Spleen (tissue), 11 donors: ENCODE measurements at regions not wholly inside any gene's neighbourhood (a gene's known extent, or its start where the extent isn't known, plus 50 kb on each side); places are given as distances from the start of the nearest gene placed in this dataset.

Experiments used
- DNase-seq: peaks from one replicate; pipeline ENCODE4 v3.0.0-alpha.2; 2020
- H3K27ac ChIP-seq, 8 donors: fragments of 200-600 bp; sonication (generic) in 7 of 8; 1 replicate in 4 of 8; 2 replicates in 4 of 8; pipeline versions ENCODE4 v1.5.0 to v1.8.0; 2016 to 2021; ENCODE audit warnings: inconsistent platforms in 4 of 8, mild to moderate bottlenecking in 4 of 8, moderate library complexity in 1 of 8
- H3K27me3 ChIP-seq, 7 donors: fragments of 200-600 bp; sonication (generic) in 6 of 7; replicated peaks in 1 of 7; 1 replicate in 4 of 7; 2 replicates in 3 of 7; pipeline versions ENCODE4 v1.5.0 to v1.8.0; 2016 to 2021; ENCODE audit warnings: inconsistent platforms in 3 of 7, mild to moderate bottlenecking in 1 of 7
- H3K36me3 ChIP-seq, 6 donors: fragments of 200-600 bp; sonication (generic) in 5 of 6; 1 replicate in 4 of 6; 2 replicates in 2 of 6; pipeline versions ENCODE4 v1.5.0 to v1.8.0; 2016 to 2021; ENCODE audit warnings: inconsistent platforms in 2 of 6
- H3K4me1 ChIP-seq, 6 donors: fragments of 200-600 bp; sonication (generic) in 5 of 6; 1 replicate in 3 of 6; 2 replicates in 3 of 6; pipeline versions ENCODE4 v1.5.0 to v1.8.0; 2016 to 2021; ENCODE audit warnings: inconsistent platforms in 3 of 6
- H3K4me3 ChIP-seq, 8 donors: fragments of 200-600 bp; sonication (generic) in 7 of 8; 1 replicate in 4 of 8; 2 replicates in 4 of 8; pipeline versions ENCODE4 v1.5.0 to v1.8.0; 2016 to 2021; ENCODE audit warnings: inconsistent platforms in 4 of 8, mild to moderate bottlenecking in 4 of 8, moderate library complexity in 2 of 8
- H3K9me3 ChIP-seq, 8 donors: fragments of 200-600 bp; sonication (generic) in 7 of 8; 1 replicate in 4 of 8; 2 replicates in 4 of 8; pipeline versions ENCODE4 v1.5.0 to v1.8.0; 2016 to 2021; ENCODE audit warnings: inconsistent platforms in 4 of 8
- POLR2A ChIP-seq, 3 donors: fragments of 450-650 bp; IDR thresholded peaks; one replicate each; pipeline ENCODE4 v1.5.1; 2017; ENCODE audit warnings: antibody characterized with exemption in 3 of 3, mild to moderate bottlenecking in 1 of 3
- POLR2AphosphoS5 ChIP-seq, 3 donors: sonication (generic); formaldehyde crosslinking; IDR thresholded peaks; one replicate each; pipeline ENCODE4 v1.5.1; 2017; ENCODE audit warnings: antibody characterized with exemption in 3 of 3
- WGBS, 5 donors: extraction: QIAGEN DNeasy Blood & Tissue Kit in 3 of 5; methylation state at CpG; one replicate each; pipeline versions ENCODE4 v1.1.5 to v1.1.7; 2013 to 2018; 5-methylcytosine and 5-hydroxymethylcytosine counted together
- intact Hi-C: fragments of 100-400 bp; cut with DNase I; formaldehyde crosslinking; loops from one replicate; pipeline ENCODE4 v1.15.0; 2023; ENCODE audit warnings: low total_unique reads
- TF ChIP-seq, protein P1 (sequence below), 11 experiments: fragments of 200-600 bp in 7 of 11; fragments of 450-650 bp in 4 of 11; sonication (generic) in 4 of 11; IDR thresholded peaks in 8 of 11; conservative IDR thresholded peaks in 3 of 11; 1 replicate in 7 of 11; 2 replicates in 4 of 11; pipeline versions ENCODE4 v1.4.0 to v1.8.0; 2016 to 2021; ENCODE audit warnings: antibody characterized with exemption in 11 of 11, inconsistent platforms in 4 of 11, mild to moderate bottlenecking in 1 of 11
- donor health status: healthy with polysubstance abuse.
- donor health status: DM: no; HTN: no; CAD: no; lungs with moderate emphysema.
- donor health status: DM: no; HTN: no; CAD: no.
- donor health status: Bipolar disorder and iron deficiency.
- donor health status: healthy.
- donor health status: DM: no; HTN: no; CAD: no.
- donor health status: DM: yes; HTN: yes; CAD: no.

DNA sequence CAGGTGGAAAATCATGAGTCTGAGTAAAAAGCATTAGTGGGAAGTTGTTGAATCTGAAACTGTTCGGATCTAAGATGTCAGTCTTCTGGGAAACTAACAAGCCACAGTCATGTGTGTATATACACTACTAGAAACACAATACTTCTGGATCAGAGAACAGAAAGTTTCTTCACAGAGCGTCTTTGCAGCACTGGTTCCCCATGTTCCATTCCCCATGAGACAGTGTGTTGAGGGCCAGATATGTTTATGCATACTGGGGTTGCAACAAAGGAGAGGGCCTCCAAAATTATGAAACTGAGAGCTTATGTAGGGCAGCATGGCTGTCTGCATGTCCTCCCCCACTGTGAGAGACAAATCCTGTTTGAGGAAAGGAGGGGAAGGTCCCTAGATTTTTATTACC, 295.0 kb upstream of the NAV3 start:
- no peak overlapping the region for H3K27ac ChIP-seq
- TF ChIP-seq POLR2AphosphoS5 (IDR thresholded peaks at IDR 0.05) (no peak), POLR2A (IDR thresholded peaks at IDR 0.05) (no peak)
- TF ChIP-seq, protein P1, sequence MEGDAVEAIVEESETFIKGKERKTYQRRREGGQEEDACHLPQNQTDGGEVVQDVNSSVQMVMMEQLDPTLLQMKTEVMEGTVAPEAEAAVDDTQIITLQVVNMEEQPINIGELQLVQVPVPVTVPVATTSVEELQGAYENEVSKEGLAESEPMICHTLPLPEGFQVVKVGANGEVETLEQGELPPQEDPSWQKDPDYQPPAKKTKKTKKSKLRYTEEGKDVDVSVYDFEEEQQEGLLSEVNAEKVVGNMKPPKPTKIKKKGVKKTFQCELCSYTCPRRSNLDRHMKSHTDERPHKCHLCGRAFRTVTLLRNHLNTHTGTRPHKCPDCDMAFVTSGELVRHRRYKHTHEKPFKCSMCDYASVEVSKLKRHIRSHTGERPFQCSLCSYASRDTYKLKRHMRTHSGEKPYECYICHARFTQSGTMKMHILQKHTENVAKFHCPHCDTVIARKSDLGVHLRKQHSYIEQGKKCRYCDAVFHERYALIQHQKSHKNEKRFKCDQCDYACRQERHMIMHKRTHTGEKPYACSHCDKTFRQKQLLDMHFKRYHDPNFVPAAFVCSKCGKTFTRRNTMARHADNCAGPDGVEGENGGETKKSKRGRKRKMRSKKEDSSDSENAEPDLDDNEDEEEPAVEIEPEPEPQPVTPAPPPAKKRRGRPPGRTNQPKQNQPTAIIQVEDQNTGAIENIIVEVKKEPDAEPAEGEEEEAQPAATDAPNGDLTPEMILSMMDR (IDR thresholded peaks at IDR 0.05 in 8 of 11, conservative IDR thresholded peaks at IDR 0.05 in 3 of 11) = no peak
- WGBS, 5 donors = 81 to 91% (median 86%) methylated on average over 2 of the region's 2 CpGs

DNA sequence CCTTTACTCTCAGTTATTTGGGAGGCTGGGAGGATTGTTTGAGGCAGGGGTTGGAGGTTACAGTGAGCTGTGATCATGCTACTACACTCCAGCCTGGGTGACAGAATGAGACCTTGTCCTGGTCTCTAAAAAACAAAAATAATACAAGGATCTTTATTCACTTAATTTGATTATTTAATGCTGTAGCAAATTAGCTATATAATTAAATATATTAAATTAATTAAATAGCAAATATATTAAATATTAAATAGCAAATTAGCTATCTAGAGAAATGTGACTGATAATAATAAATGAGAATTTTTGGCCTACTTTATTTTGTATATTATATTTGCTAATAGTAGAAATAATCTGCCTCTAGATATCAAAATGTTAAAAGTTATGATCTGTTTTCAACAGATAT, 298.8 kb upstream of the NAV3 start:
- TF ChIP-seq, protein P1 (IDR thresholded peaks at IDR 0.05 in 8 of 11, conservative IDR thresholded peaks at IDR 0.05 in 3 of 11) = no peak
- no peak for TF ChIP-seq POLR2A (IDR thresholded peaks at IDR 0.05)
- no peak for TF ChIP-seq POLR2AphosphoS5 (IDR thresholded peaks at IDR 0.05)
- no peaks in the 10 kb centered on the region for H3K4me1 ChIP-seq
- H3K36me3 ChIP-seq = no peaks in the 10 kb centered on the region
- no peak for DNase-seq
- no peaks in the 10 kb centered on the region for H3K27me3 ChIP-seq
- H3K9me3 ChIP-seq = peaks cover 0 to 24% (median 10%) of the 10 kb centered on the region in 8 donors
- H3K4me3 ChIP-seq = no peak overlapping the region
- intact Hi-C loops = no loop called here
- no peak overlapping the region for H3K27ac ChIP-seq

More for the DNA sequence above, 295.0 kb upstream of the NAV3 start:
- intact Hi-C loops = no loop called here
- Histone ChIP-seq H3K4me1 (peaks cover 0 to 9% (median 0%) of the 10 kb centered on the region in 6 donors), H3K4me3 (no peak overlapping the region), H3K36me3 (no peaks in the 10 kb centered on the region), H3K27me3 (no peaks in the 10 kb centered on the region), H3K9me3 (peaks cover 0 to 2% (median 0%) of the 10 kb centered on the region in 8 donors)
- no peak for DNase-seq

DNA sequence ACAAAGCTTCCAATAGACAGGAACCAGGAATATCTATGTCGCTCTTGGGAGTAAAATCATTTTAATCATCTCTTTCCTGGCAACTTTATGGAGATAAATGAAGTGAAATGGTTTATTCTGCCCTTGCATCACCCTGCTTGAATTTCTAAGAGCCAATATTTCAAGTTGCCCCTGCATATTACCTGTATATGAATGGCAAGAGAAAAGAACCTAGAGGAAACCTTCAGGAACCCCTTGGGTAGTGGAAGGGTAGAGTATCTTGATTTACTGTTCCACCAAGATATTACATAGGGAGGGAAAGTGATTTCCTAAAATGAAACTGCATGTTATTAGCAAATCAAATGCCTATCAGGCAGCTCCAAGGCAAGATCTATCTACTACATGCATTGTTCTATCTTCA, 308.4 kb upstream of the NAV3 start:
- 56 to 86% (median 61%) methylated on average over 1 of the region's 1 CpG for WGBS, 5 donors

DNA sequence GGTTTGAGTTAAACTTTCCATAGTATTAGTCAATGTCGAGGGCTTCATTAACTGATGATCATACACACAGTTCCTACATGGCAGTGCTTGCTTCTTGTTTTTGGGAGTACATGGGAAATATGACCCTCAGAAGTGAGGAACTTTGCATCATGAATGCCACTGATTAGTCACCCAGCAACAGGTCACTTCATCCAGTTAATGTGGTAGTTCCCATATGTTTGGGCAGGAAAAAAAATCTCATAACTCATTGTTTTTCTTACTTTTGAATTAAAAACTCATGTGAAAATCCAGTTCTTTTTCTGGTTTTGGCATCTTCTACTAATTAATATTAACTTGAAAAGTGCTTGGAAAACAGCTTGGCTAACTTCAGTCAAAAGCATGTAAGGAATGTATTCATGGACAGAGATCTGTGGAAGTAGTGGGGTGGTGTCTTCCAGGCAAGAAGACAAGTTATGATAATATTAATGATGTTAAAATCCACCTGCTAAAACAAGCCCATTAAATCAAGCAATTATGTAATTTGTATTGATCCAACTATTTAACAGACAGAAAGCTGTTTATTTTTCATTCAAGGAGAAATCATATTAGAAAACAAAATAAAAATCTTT, 309.1 kb upstream of the NAV3 start:
- H3K27me3 ChIP-seq = no peaks in the 10 kb centered on the region
- 55 to 83% (median 78%) methylated on average over 1 of the region's 1 CpG for WGBS, 5 donors
- H3K9me3 ChIP-seq = peaks cover 0 to 14% (median 0%) of the 10 kb centered on the region in 8 donors
- no peak overlapping the region for H3K4me3 ChIP-seq
- TF ChIP-seq POLR2A (IDR thresholded peaks at IDR 0.05) (no peak), POLR2AphosphoS5 (IDR thresholded peaks at IDR 0.05) (no peak)
- TF ChIP-seq, protein P1 (IDR thresholded peaks at IDR 0.05 in 8 of 11, conservative IDR thresholded peaks at IDR 0.05 in 3 of 11) = no peak
- no peak for DNase-seq
- intact Hi-C loops = no loop called here
- H3K36me3 ChIP-seq = no peaks in the 10 kb centered on the region
- H3K4me1 ChIP-seq = no peaks in the 10 kb centered on the region
- H3K27ac ChIP-seq = no peak overlapping the region

More for the DNA sequence above, 308.4 kb upstream of the NAV3 start:
- Histone ChIP-seq H3K4me3 (no peak overlapping the region), H3K27ac (no peak overlapping the region), H3K36me3 (no peaks in the 10 kb centered on the region), H3K27me3 (no peaks in the 10 kb centered on the region), H3K9me3 (peaks cover 0 to 16% (median 0%) of the 10 kb centered on the region in 8 donors), H3K4me1 (no peaks in the 10 kb centered on the region)
- DNase-seq = no peak
- TF ChIP-seq, protein P1 (IDR thresholded peaks at IDR 0.05 in 8 of 11, conservative IDR thresholded peaks at IDR 0.05 in 3 of 11) = no peak
- TF ChIP-seq POLR2A (IDR thresholded peaks at IDR 0.05) (no peak), POLR2AphosphoS5 (IDR thresholded peaks at IDR 0.05) (no peak)
- intact Hi-C loops = no loop called here
